IMR-90 (cell line): ENCODE measurements at regions not wholly inside any gene's neighbourhood (a gene's known extent, or its start where the extent isn't known, plus 50 kb on each side); places are given as distances from the start of the nearest gene placed in this dataset.
"Not testable (repeated sequence)": the region's sequence is repeated elsewhere in the genome, so short reads cannot be mapped to it uniquely, and the experiment has no call there.

ENCODE experiments used
- CEBPB ChIP-seq: IDR thresholded peaks from 2 replicates; pipeline ENCODE4 v1.6.1; 2012; ENCODE audit warnings: low read depth, low read length, improper control_type of control experiment
- CHD1 ChIP-seq: IDR thresholded peaks from 2 replicates; pipeline ENCODE4 v1.6.1; 2012; ENCODE audit warnings: low read depth, low read length, improper control_type of control experiment
- MXI1 ChIP-seq: IDR thresholded peaks from 2 replicates; pipeline ENCODE4 v1.6.1; 2012; ENCODE audit warnings: low read depth, mild to moderate bottlenecking, low read length, moderate library complexity, borderline replicate concordance
- POLR2A ChIP-seq: IDR thresholded peaks from 2 replicates; pipeline ENCODE4 v1.6.1; 2012; ENCODE audit warnings: mild to moderate bottlenecking, low read depth, low read length
- RFX5 ChIP-seq: IDR thresholded peaks from 2 replicates; pipeline ENCODE4 v1.8.0; 2012; ENCODE audit warnings: low read depth, mild to moderate bottlenecking, low read length, moderate library complexity
- USF2 ChIP-seq: fragments of 150-350 bp; IDR thresholded peaks from 2 replicates; pipeline ENCODE4 v1.6.1; 2017; ENCODE audit warnings: mild to moderate bottlenecking, antibody characterized with exemption, low read length, low read depth
- TF ChIP-seq, protein P1 (sequence below): conservative IDR thresholded peaks from 2 replicates; pipeline ENCODE4 v1.5.1; 2012; ENCODE audit warnings: mild to moderate bottlenecking, low read depth, low read length, improper control_type of control experiment

GRCh38 chr19:56981440-56981839, 138.3 kb upstream of the USP29 start:
- TF ChIP-seq, protein P1, sequence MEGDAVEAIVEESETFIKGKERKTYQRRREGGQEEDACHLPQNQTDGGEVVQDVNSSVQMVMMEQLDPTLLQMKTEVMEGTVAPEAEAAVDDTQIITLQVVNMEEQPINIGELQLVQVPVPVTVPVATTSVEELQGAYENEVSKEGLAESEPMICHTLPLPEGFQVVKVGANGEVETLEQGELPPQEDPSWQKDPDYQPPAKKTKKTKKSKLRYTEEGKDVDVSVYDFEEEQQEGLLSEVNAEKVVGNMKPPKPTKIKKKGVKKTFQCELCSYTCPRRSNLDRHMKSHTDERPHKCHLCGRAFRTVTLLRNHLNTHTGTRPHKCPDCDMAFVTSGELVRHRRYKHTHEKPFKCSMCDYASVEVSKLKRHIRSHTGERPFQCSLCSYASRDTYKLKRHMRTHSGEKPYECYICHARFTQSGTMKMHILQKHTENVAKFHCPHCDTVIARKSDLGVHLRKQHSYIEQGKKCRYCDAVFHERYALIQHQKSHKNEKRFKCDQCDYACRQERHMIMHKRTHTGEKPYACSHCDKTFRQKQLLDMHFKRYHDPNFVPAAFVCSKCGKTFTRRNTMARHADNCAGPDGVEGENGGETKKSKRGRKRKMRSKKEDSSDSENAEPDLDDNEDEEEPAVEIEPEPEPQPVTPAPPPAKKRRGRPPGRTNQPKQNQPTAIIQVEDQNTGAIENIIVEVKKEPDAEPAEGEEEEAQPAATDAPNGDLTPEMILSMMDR, result not testable (repeated sequence)
- not testable (repeated sequence) for TF ChIP-seq CHD1, RFX5, USF2, POLR2A, MXI1, CEBPB
